ENCODE measurements at regions not wholly inside any gene's neighbourhood (a gene's known extent, or its start where the extent isn't known, plus 50 kb on each side); places are given as distances from the start of the nearest gene placed in this dataset.

DNA sequence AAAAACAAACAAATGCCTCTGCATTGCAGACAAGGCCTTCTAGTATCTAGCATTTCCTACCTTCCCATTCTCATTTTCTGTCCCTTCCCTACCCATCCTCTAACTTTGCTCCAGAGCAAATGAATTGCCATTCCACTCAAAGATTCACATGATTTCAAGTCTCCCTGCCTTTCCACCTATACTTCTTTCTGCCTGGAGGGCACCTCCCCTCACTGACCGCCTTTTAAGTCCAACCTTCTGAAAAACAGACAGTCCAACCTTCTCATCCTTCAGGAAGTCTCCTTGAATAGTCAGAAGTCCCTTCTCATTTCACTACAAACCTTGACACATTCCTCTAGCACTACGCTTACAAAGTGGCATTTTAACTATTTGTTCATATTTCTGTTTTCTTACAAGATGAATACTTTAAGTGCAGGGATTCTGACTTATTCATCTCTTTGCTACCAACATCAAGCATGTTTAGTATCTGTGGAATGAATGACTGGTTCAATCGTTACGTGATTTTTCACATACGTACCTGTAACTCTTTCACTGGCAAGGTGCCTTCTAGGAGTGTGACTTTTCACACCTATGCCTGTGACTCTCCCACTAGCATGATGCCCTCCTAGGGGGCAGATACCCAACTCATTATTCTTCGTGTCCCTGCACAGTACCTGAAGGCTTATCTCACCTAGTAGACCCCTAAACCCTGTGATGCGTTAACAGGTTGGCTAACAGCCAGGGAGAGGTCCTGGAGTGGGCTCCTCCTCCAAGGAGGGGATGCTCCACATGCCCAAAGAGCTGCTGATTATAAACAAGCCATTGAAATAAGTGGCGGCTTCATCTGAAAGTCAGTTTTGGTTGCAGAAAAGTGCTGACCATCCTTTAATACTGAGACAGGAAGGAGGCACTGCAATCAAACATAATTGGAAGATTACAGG lies 356.2 kb downstream of the MYCN start:
- Histone ChIP-seq H3K36me3 (ENCODE audit: insufficient read depth, low read length) (no peaks in the 10 kb centered on the region), H3K9ac (ENCODE audit: low read depth, low read length, poor library complexity, severe bottlenecking) (no peak overlapping the region), H3K9me3 (ENCODE audit: insufficient read depth, low read depth, low read length) (no peaks in the 10 kb centered on the region), H3F3A (ENCODE audit: low read depth) (no peaks in the 10 kb centered on the region), H2AFZ (ENCODE audit: low read length) (no peak overlapping the region), H3K9me2 (replicated peaks; ENCODE audit: low read depth, low read length) (no peaks in the 10 kb centered on the region), H3K4me2 (ENCODE audit: low read depth, low read length, poor library complexity, severe bottlenecking) (no peak overlapping the region), H3K4me1 (ENCODE audit: insufficient read depth, low read length, poor library complexity, severe bottlenecking) (no peaks in the 10 kb centered on the region), H4K20me1 (ENCODE audit: insufficient read depth, low read length, poor library complexity, severe bottlenecking) (no peaks in the 10 kb centered on the region), H3K79me2 (ENCODE audit: insufficient read depth, low read length) (no peaks in the 10 kb centered on the region), H3K4me3 (ENCODE audit: low read length, poor library complexity, severe bottlenecking) (no peak overlapping the region), H3K27me3 (ENCODE audit: insufficient read depth, low read length, poor library complexity, severe bottlenecking) (no peaks in the 10 kb centered on the region)
- TF ChIP-seq, protein P1, sequence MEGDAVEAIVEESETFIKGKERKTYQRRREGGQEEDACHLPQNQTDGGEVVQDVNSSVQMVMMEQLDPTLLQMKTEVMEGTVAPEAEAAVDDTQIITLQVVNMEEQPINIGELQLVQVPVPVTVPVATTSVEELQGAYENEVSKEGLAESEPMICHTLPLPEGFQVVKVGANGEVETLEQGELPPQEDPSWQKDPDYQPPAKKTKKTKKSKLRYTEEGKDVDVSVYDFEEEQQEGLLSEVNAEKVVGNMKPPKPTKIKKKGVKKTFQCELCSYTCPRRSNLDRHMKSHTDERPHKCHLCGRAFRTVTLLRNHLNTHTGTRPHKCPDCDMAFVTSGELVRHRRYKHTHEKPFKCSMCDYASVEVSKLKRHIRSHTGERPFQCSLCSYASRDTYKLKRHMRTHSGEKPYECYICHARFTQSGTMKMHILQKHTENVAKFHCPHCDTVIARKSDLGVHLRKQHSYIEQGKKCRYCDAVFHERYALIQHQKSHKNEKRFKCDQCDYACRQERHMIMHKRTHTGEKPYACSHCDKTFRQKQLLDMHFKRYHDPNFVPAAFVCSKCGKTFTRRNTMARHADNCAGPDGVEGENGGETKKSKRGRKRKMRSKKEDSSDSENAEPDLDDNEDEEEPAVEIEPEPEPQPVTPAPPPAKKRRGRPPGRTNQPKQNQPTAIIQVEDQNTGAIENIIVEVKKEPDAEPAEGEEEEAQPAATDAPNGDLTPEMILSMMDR (conservative IDR thresholded peaks at IDR 0.05; ENCODE audit: low read length), result no peak
- TF ChIP-seq EZH2phosphoT487 (IDR thresholded peaks at IDR 0.05; ENCODE audit: borderline replicate concordance), result no peak

DNA sequence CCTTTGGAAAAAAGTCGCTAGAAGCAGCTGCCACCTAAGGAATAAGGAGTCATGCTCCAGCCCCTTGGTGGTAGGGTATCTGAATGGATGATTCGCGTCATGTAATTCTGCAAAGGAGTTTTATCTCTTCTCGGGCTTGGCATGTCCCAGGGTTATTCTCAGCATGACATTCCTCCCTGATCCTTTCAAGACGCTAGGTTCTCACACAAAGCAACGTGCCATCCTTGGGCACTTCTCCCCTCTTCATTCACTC lies 355.6 kb downstream of the MYCN start:
- H3K27me3 ChIP-seq (ENCODE audit: insufficient read depth, low read length, poor library complexity, severe bottlenecking), result no peaks in the 10 kb centered on the region
- no peaks in the 10 kb centered on the region for H3K9me3 ChIP-seq (ENCODE audit: insufficient read depth, low read depth, low read length)
- no peaks in the 10 kb centered on the region for H3F3A ChIP-seq (ENCODE audit: low read depth)
- TF ChIP-seq EZH2phosphoT487 (IDR thresholded peaks at IDR 0.05; ENCODE audit: borderline replicate concordance), result no peak
- TF ChIP-seq, protein P1 (conservative IDR thresholded peaks at IDR 0.05; ENCODE audit: low read length), result no peak
- no peak overlapping the region for H3K9ac ChIP-seq (ENCODE audit: low read depth, low read length, poor library complexity, severe bottlenecking)
- no peaks in the 10 kb centered on the region for H3K79me2 ChIP-seq (ENCODE audit: insufficient read depth, low read length)
- no peak overlapping the region for H2AFZ ChIP-seq (ENCODE audit: low read length)
- H3K4me1 ChIP-seq (ENCODE audit: insufficient read depth, low read length, poor library complexity, severe bottlenecking), result no peaks in the 10 kb centered on the region
- H3K36me3 ChIP-seq (ENCODE audit: insufficient read depth, low read length), result no peaks in the 10 kb centered on the region
- H3K4me2 ChIP-seq (ENCODE audit: low read depth, low read length, poor library complexity, severe bottlenecking), result no peak overlapping the region
- no peak overlapping the region for H3K4me3 ChIP-seq (ENCODE audit: low read length, poor library complexity, severe bottlenecking)
- no peaks in the 10 kb centered on the region for H3K9me2 ChIP-seq (replicated peaks; ENCODE audit: low read depth, low read length)
- H4K20me1 ChIP-seq (ENCODE audit: insufficient read depth, low read length, poor library complexity, severe bottlenecking), result no peaks in the 10 kb centered on the region

DNA sequence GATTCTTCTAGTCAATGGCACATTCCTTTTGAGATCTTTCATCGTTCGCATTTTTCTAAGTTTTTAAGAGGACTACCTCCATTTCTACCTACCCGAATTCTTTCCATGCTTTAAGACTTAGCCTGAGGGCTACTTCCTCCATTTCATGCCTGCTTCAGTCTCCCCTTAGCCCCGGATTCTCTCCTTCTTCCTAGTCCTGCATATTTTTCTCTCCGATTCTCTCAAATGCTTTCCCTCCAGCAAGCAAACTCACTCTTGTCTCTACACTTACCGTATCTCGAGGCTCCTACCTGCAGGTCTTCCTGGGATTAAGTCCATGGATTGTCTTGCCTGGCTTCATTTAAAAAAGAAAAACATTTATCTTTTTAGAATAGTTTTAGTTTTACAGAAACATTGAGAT lies 354.4 kb downstream of the MYCN start:
- TF ChIP-seq EZH2phosphoT487 (IDR thresholded peaks at IDR 0.05; ENCODE audit: borderline replicate concordance), result no peak
- TF ChIP-seq, protein P1 (conservative IDR thresholded peaks at IDR 0.05; ENCODE audit: low read length), result no peak
- no peaks in the 10 kb centered on the region for H3F3A ChIP-seq (ENCODE audit: low read depth)
- H3K4me2 ChIP-seq (ENCODE audit: low read depth, low read length, poor library complexity, severe bottlenecking), result no peak overlapping the region

More for the DNA sequence above, 354.4 kb downstream of the MYCN start:
- no peak overlapping the region for H3K9ac ChIP-seq (ENCODE audit: low read depth, low read length, poor library complexity, severe bottlenecking)
- H4K20me1 ChIP-seq (ENCODE audit: insufficient read depth, low read length, poor library complexity, severe bottlenecking), result no peaks in the 10 kb centered on the region
- no peak overlapping the region for H3K4me3 ChIP-seq (ENCODE audit: low read length, poor library complexity, severe bottlenecking)
- no peaks in the 10 kb centered on the region for H3K4me1 ChIP-seq (ENCODE audit: insufficient read depth, low read length, poor library complexity, severe bottlenecking)
- no peaks in the 10 kb centered on the region for H3K9me3 ChIP-seq (ENCODE audit: insufficient read depth, low read depth, low read length)
- no peaks in the 10 kb centered on the region for H3K27me3 ChIP-seq (ENCODE audit: insufficient read depth, low read length, poor library complexity, severe bottlenecking)
- H2AFZ ChIP-seq (ENCODE audit: low read length), result no peak overlapping the region
- no peaks in the 10 kb centered on the region for H3K36me3 ChIP-seq (ENCODE audit: insufficient read depth, low read length)
- H3K79me2 ChIP-seq (ENCODE audit: insufficient read depth, low read length), result no peaks in the 10 kb centered on the region
- no peaks in the 10 kb centered on the region for H3K9me2 ChIP-seq (replicated peaks; ENCODE audit: low read depth, low read length)
